GM21576 (cell line): ENCODE measurements at regions not wholly inside any gene's neighbourhood (a gene's known extent, or its start where the extent isn't known, plus 50 kb on each side); places are given as distances from the start of the nearest gene placed in this dataset.
A peak's percentile ranks its signal among the peaks of the same experiment; 100 is the strongest.
"Not testable (repeated sequence)": the region's sequence is repeated elsewhere in the genome, so short reads cannot be mapped to it uniquely, and the experiment has no call there.

Source experiments
- ATAC-seq: cut with Tn5 transposase; IDR thresholded peaks from one replicate; pipeline ENCODE4 v1.9.1; 2021; ENCODE audit warnings: mild to moderate bottlenecking, moderate library complexity; ENCODE audit not compliant: unreplicated experiment

DNA sequence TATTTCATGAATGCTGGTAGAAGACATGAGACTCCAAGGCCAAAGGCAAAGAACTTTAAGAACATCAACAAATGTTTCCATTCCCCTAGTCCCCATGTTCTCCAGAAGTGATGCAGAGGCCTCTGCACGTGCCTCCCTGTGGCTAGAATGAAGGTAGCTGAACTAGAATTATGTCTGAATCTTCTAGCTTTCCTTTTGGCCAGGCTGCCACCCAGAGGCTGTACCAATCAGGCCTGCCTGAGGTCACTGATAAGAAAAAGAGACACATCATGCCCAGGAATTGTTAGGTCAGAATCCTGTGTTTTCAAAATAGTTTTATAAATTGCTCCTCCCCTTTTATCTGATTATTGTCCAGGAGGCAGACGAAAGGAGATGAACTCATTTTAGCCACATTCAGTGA lies 188.0 kb upstream of the SLC16A7 start:
- no peak for ATAC-seq

- ATAC-seq = no peak
Observed at GRCh38 chr12:59405992-59406391, 189.8 kb upstream of the SLC16A7 start.

GRCh38 chr12:59404109-59404650 lies 191.6 kb upstream of the SLC16A7 start:
- ATAC-seq = no peak

- ATAC-seq = peak; percentile 73
Observed at GRCh38 chr12:59403259-59403932, 192.4 kb upstream of the SLC16A7 start.

- ATAC-seq = no peak
Observed at GRCh38 chr12:59401862-59402261, 194.0 kb upstream of the SLC16A7 start.

- ATAC-seq = no peak
Observed at GRCh38 chr12:59398164-59398563, 197.7 kb upstream of the SLC16A7 start.

DNA sequence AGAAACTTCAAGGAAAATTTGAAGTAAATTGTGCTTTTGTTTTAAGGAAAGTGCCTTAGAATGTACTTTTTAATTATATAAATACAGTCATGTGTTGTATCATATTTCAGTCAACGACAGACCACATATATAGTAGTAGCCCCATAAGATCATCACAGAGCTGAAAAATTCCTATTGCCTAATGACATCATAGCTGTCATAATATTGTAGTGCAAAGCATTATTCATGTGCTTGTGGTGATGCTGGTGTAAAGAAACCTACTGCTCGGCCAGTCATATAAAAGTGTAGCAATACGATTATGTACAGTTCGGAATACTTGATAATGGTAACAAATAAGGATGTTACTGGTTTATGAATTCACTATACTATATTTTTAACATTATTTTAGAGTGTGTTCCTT lies 198.9 kb upstream of the SLC16A7 start:
- ATAC-seq = no peak

GRCh38 chr12:59396519-59396918 lies 199.3 kb upstream of the SLC16A7 start:
- no peak for ATAC-seq

- not testable (repeated sequence) for ATAC-seq
Observed at GRCh38 chr12:59395310-59395709, 200.5 kb upstream of the SLC16A7 start.

GRCh38 chr12:59393506-59393905 lies 202.3 kb upstream of the SLC16A7 start:
- ATAC-seq = no peak

- no peak for ATAC-seq
Observed at GRCh38 chr12:59389968-59390576, 205.8 kb upstream of the SLC16A7 start.

DNA sequence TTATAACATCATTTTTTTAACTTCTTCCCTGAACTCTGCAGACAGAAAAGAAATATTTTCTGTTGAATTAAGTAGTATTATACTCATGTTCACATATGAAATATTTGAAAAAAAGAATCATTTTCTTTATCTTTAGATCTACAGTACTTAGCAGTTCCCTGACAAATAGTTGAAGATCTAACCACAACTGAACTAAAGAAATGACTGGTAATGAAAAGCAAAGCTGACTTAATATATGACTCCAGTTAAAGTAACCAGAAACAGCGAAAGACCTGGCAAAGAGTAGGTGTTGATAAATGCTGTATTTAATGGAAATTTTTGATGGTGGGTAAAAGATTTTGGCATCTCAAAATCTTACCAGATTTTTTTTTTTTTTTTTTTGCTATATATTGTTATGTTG lies 207.1 kb upstream of the SLC16A7 start:
- ATAC-seq = no peak

GRCh38 chr12:59388176-59388575 lies 207.7 kb upstream of the SLC16A7 start:
- ATAC-seq = no peak

GRCh38 chr12:59386236-59386635 lies 209.6 kb upstream of the SLC16A7 start:
- ATAC-seq = no peak

- ATAC-seq = no peak
Observed at GRCh38 chr12:59383079-59383822, 212.6 kb upstream of the SLC16A7 start.

DNA sequence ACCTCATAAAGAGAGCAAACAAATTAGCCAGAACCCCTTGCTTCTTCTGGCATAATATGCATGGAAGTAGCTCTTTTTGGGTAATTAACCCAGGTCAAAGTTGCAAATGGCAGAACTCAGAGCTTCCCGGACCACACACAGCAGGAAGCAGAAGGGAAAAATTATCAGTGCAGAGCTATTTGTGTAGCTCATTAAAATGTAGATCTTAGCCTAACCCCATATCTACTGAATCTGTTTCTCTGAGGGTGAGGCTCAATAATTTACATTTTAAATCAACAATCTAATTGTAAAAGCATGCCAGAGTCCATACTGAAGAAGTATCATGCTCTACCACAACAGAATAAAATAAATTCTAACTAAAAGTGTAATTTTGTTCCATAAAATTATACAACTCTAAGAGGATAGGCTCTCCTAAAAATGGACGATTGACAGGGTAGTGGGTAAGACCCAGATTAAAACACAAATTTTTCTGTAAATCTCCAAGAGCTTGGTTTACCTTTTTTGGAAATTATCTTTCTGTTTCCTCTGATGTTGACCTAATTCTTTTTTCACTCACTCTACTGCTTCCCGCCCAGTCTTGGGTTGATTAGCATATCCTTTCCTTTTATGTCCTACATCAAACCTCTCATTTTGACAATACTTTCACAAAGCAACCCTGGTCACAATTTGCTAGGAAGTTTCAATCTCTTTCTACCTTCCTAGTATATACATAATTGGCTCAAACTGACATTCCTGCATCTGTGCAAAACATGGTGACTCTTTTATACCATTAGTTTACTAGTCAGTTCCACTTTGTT lies 213.3 kb upstream of the SLC16A7 start:
- no peak for ATAC-seq

DNA sequence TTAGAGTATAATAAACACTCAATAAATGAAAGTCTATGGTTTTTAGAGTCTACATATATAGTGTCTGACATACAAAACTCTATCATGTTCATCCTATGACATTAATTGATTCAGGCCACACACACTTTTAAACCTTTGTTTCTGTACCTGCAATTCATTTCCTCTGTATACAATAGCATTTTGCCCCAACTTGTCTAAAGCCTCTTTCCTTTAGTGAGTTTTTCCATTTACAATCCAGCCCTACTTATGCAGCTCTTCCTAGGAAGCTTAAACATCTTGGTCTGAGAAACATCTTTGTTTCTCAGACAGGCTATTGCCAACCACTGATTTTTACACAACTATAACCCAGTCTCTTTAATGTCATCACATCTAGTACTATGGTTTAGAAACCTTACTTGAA lies 214.7 kb upstream of the SLC16A7 start:
- ATAC-seq = no peak

- no peak for ATAC-seq
Observed at GRCh38 chr12:59375633-59376032, 220.2 kb upstream of the SLC16A7 start.

- ATAC-seq = no peak
Observed at GRCh38 chr12:59374783-59375182, 221.0 kb upstream of the SLC16A7 start.

- ATAC-seq = no peak
Observed at GRCh38 chr12:59372956-59373355, 222.9 kb upstream of the SLC16A7 start.

- no peak for ATAC-seq
Observed at GRCh38 chr12:59370933-59371332, 224.9 kb upstream of the SLC16A7 start.
